CD4-positive, alpha-beta memory T cell (primary cell): ENCODE measurements at regions not wholly inside any gene's neighbourhood (a gene's known extent, or its start where the extent isn't known, plus 50 kb on each side); places are given as distances from the start of the nearest gene placed in this dataset.

Experiments
- CTCF ChIA-PET: fragments of 350-600 bp; sonication (Branson Sonifier 250); formaldehyde crosslinking; loops from one replicate; lab custom pipeline; 2021; ENCODE audit warnings: inconsistent platforms; ENCODE audit not compliant: partially characterized antibody; lab: Charles Lee
- POLR2A ChIA-PET: fragments of 350-600 bp; sonication (Branson Sonifier 250); formaldehyde crosslinking; loops from one replicate; lab custom pipeline; 2021; ENCODE audit not compliant: partially characterized antibody; lab: Charles Lee
- DNase-seq, 5 donors: peaks; one replicate each; pipeline versions ENCODE4 v3.0.0 to v3.0.0-alpha.2; 2020 to 2022; ENCODE audit warnings: mixed read lengths in 1 of 5
- H3K27ac ChIP-seq: one replicate; pipeline ENCODE4 v1.7.0; 2013; ENCODE audit warnings: low read depth, low read length
- H3K27me3 ChIP-seq: 2 replicates; pipeline ENCODE4 v1.7.0; 2013; ENCODE audit warnings: mild to moderate bottlenecking, low read length, moderate library complexity; ENCODE audit not compliant: insufficient read depth
- H3K36me3 ChIP-seq: 2 replicates; pipeline ENCODE4 v1.7.0; 2013; ENCODE audit warnings: mild to moderate bottlenecking, low read length, moderate library complexity; ENCODE audit not compliant: insufficient read depth
- H3K4me1 ChIP-seq: 2 replicates; pipeline ENCODE4 v1.7.0; 2013; ENCODE audit warnings: mild to moderate bottlenecking, low read length, moderate library complexity; ENCODE audit not compliant: insufficient read depth
- H3K4me3 ChIP-seq, 2 donors: one replicate each; pipeline ENCODE4 v1.7.0; 2013; ENCODE audit warnings: low read length in 2 of 2, mild to moderate bottlenecking in 1 of 2
- H3K9me3 ChIP-seq, 2 donors: one replicate each; pipeline ENCODE4 v1.7.0; 2013; ENCODE audit warnings: low read length in 2 of 2, control low read depth in 1 of 2; ENCODE audit not compliant: control insufficient read depth in 1 of 2
- H3K27ac Mint-ChIP-seq, 7 donors: one replicate each; pipeline ENCODE4 v1.8.0; 2020 to 2021; ENCODE audit warnings: mixed read lengths in 7 of 7, mild to moderate bottlenecking in 6 of 7, inconsistent platforms in 3 of 7, moderate library complexity in 3 of 7
- H3K27me3 Mint-ChIP-seq, 2 donors: one replicate each; pipeline ENCODE4 v1.8.0; 2020 to 2021; ENCODE audit warnings: mixed read lengths in 2 of 2
- H3K36me3 Mint-ChIP-seq, 2 donors: one replicate each; pipeline ENCODE4 v1.8.0; 2020 to 2021; ENCODE audit warnings: mixed read lengths in 2 of 2, inconsistent platforms in 1 of 2, mild to moderate bottlenecking in 1 of 2
- H3K4me1 Mint-ChIP-seq, 4 donors: one replicate each; pipeline ENCODE4 v1.8.0; 2020 to 2021; ENCODE audit warnings: mixed read lengths in 4 of 4, mild to moderate bottlenecking in 1 of 4
- H3K4me3 Mint-ChIP-seq, 8 donors: one replicate each; pipeline ENCODE4 v1.8.0; 2020 to 2021; ENCODE audit warnings: mixed read lengths in 8 of 8, mild to moderate bottlenecking in 7 of 8, moderate library complexity in 6 of 8, inconsistent platforms in 3 of 8
- H3K9me3 Mint-ChIP-seq, 8 donors: one replicate each; pipeline ENCODE4 v1.8.0; 2020 to 2021; ENCODE audit warnings: mixed read lengths in 8 of 8, mild to moderate bottlenecking in 5 of 8, inconsistent platforms in 3 of 8, moderate library complexity in 1 of 8
- intact Hi-C: fragments of 100-400 bp; cut with micrococcal nuclease; formaldehyde crosslinking; loops from one replicate; pipeline ENCODE4 v1.15.1; 2023

- no peaks in the 10 kb centered on the region for H3K4me1 Mint-ChIP-seq
- Histone ChIP-seq H3K27me3 (no peaks in the 10 kb centered on the region), H3K9me3 (no peaks in the 10 kb centered on the region), H3K27ac (no peak overlapping the region), H3K4me3 (no peak overlapping the region), H3K36me3 (no peaks in the 10 kb centered on the region), H3K4me1 (no peaks in the 10 kb centered on the region)
- no peak overlapping the region for H3K4me3 Mint-ChIP-seq
- POLR2A ChIA-PET = no interaction called here
- peaks cover 0 to 2% (median 0%) of the 10 kb centered on the region in 8 donors for H3K9me3 Mint-ChIP-seq
- CTCF ChIA-PET = no interaction called here
- no peaks in the 10 kb centered on the region for H3K36me3 Mint-ChIP-seq
- intact Hi-C loops = no loop called here
- no peak overlapping the region for H3K27ac Mint-ChIP-seq
- DNase-seq = no peak
- H3K27me3 Mint-ChIP-seq = peaks cover 0 to 8% of the 10 kb centered on the region in 2 donors
Measured at GRCh38 chr1:67939186-67939743, 106.0 kb upstream of the GNG12 start.

GRCh38 chr1:67937651-67938050 lies 104.4 kb upstream of the GNG12 start:
- POLR2A ChIA-PET = no interaction called here
- Histone ChIP-seq H3K4me1 (no peaks in the 10 kb centered on the region), H3K9me3 (no peaks in the 10 kb centered on the region), H3K4me3 (no peak overlapping the region), H3K36me3 (no peaks in the 10 kb centered on the region), H3K27me3 (no peaks in the 10 kb centered on the region), H3K27ac (no peak overlapping the region)
- Mint-ChIP-seq H3K27me3 (peaks cover 0 to 8% of the 10 kb centered on the region in 2 donors), H3K36me3 (no peaks in the 10 kb centered on the region), H3K27ac (no peak overlapping the region), H3K4me1 (no peaks in the 10 kb centered on the region), H3K4me3 (no peak overlapping the region), H3K9me3 (peaks cover 0 to 2% (median 0%) of the 10 kb centered on the region in 8 donors)
- no peak for DNase-seq
- intact Hi-C loops = no loop called here
- CTCF ChIA-PET = no interaction called here

- Mint-ChIP-seq H3K4me3 (no peak overlapping the region), H3K4me1 (no peaks in the 10 kb centered on the region), H3K27ac (no peak overlapping the region), H3K9me3 (peaks cover 0 to 2% (median 0%) of the 10 kb centered on the region in 8 donors), H3K27me3 (peaks cover 0 to 8% of the 10 kb centered on the region in 2 donors), H3K36me3 (no peaks in the 10 kb centered on the region)
- DNase-seq = no peak
- intact Hi-C loops = no loop called here
- ChIA-PET CTCF (no interaction called here), POLR2A (no interaction called here)
- Histone ChIP-seq H3K27ac (no peak overlapping the region), H3K36me3 (no peaks in the 10 kb centered on the region), H3K4me3 (no peak overlapping the region), H3K27me3 (no peaks in the 10 kb centered on the region), H3K4me1 (no peaks in the 10 kb centered on the region), H3K9me3 (no peaks in the 10 kb centered on the region)
Measured at GRCh38 chr1:67937010-67937409, 103.7 kb upstream of the GNG12 start.

- no peak overlapping the region for H3K27ac ChIP-seq
- no peak for DNase-seq
- Mint-ChIP-seq H3K27ac (no peak overlapping the region), H3K27me3 (peaks cover 0 to 7% of the 10 kb centered on the region in 2 donors), H3K9me3 (peaks cover 0 to 2% (median 0%) of the 10 kb centered on the region in 8 donors), H3K4me3 (no peak overlapping the region), H3K36me3 (no peaks in the 10 kb centered on the region), H3K4me1 (no peaks in the 10 kb centered on the region)
- H3K36me3 ChIP-seq = no peaks in the 10 kb centered on the region
- ChIA-PET CTCF (no interaction called here), POLR2A (no interaction called here)
- no peaks in the 10 kb centered on the region for H3K9me3 ChIP-seq
- intact Hi-C loops = no loop called here
- no peaks in the 10 kb centered on the region for H3K27me3 ChIP-seq
- no peak overlapping the region for H3K4me3 ChIP-seq
- H3K4me1 ChIP-seq = no peaks in the 10 kb centered on the region
Measured at GRCh38 chr1:67935560-67935959, 102.3 kb upstream of the GNG12 start.

GRCh38 chr1:67931198-67931597 lies 97.9 kb upstream of the GNG12 start:
- H3K27ac Mint-ChIP-seq = no peak overlapping the region
- DNase-seq = no peak
- intact Hi-C loops = no loop called here
- peaks cover 0 to 3% (median 0%) of the 10 kb centered on the region in 8 donors for H3K9me3 Mint-ChIP-seq
- no peaks in the 10 kb centered on the region for H3K9me3 ChIP-seq
- H3K36me3 ChIP-seq = no peaks in the 10 kb centered on the region
- peaks cover 0 to 8% of the 10 kb centered on the region in 2 donors for H3K27me3 Mint-ChIP-seq
- H3K36me3 Mint-ChIP-seq = no peaks in the 10 kb centered on the region
- H3K27ac ChIP-seq = no peak overlapping the region
- no peaks in the 10 kb centered on the region for H3K4me1 ChIP-seq
- H3K27me3 ChIP-seq = no peaks in the 10 kb centered on the region
- H3K4me3 Mint-ChIP-seq = no peak overlapping the region
- H3K4me1 Mint-ChIP-seq = no peaks in the 10 kb centered on the region
- ChIA-PET CTCF (no interaction called here), POLR2A (no interaction called here)
- no peak overlapping the region for H3K4me3 ChIP-seq

GRCh38 chr1:67923074-67923473 lies 89.8 kb upstream of the GNG12 start:
- H3K36me3 Mint-ChIP-seq = no peaks in the 10 kb centered on the region
- no peak overlapping the region for H3K4me3 Mint-ChIP-seq
- H3K27me3 Mint-ChIP-seq = peaks cover 0 to 2% of the 10 kb centered on the region in 2 donors
- Histone ChIP-seq H3K4me1 (no peaks in the 10 kb centered on the region), H3K9me3 (no peaks in the 10 kb centered on the region), H3K36me3 (no peaks in the 10 kb centered on the region), H3K27ac (no peak overlapping the region), H3K4me3 (no peak overlapping the region), H3K27me3 (no peaks in the 10 kb centered on the region)
- DNase-seq = no peak
- H3K9me3 Mint-ChIP-seq = peaks cover 0 to 3% (median 0%) of the 10 kb centered on the region in 8 donors
- no peaks in the 10 kb centered on the region for H3K4me1 Mint-ChIP-seq
- CTCF ChIA-PET = no interaction called here
- no peak overlapping the region for H3K27ac Mint-ChIP-seq
- POLR2A ChIA-PET = no interaction called here
- intact Hi-C loops = no loop called here

- Mint-ChIP-seq H3K4me3 (no peak overlapping the region), H3K27me3 (no peaks in the 10 kb centered on the region), H3K27ac (no peak overlapping the region), H3K4me1 (no peaks in the 10 kb centered on the region), H3K9me3 (peaks cover 0 to 3% (median 1%) of the 10 kb centered on the region in 8 donors), H3K36me3 (no peaks in the 10 kb centered on the region)
- no peak for DNase-seq
- H3K9me3 ChIP-seq = no peaks in the 10 kb centered on the region
- H3K4me1 ChIP-seq = no peaks in the 10 kb centered on the region
- POLR2A ChIA-PET = no interaction called here
- CTCF ChIA-PET = no interaction called here
- no peaks in the 10 kb centered on the region for H3K27me3 ChIP-seq
- H3K36me3 ChIP-seq = no peaks in the 10 kb centered on the region
- no peak overlapping the region for H3K27ac ChIP-seq
- intact Hi-C loops = no loop called here
- H3K4me3 ChIP-seq = no peak overlapping the region
Measured at GRCh38 chr1:67921725-67922489, 88.6 kb upstream of the GNG12 start.
